ENCODE measurements at regions not wholly inside any gene's neighbourhood (a gene's known extent, or its start where the extent isn't known, plus 50 kb on each side); places are given as distances from the start of the nearest gene placed in this dataset.

DNA sequence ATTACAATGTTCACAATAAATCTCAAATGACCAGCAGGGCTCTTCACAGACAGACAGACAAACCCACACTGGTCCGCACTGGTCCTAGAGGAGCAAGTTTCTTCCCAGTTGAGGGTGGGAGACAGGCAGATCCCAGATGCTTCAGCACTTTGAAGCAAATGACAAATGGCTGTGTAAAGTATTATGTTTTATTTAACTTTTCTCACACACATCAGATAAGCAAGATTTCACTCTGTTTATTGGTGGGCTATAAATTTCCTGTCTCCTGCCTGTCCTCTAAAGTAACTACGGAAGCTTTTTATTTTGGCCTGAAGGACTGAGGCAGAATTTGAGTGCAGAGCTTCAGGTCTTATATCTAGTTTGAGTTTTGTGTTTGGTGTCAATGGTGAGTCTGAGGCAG lies 174.7 kb upstream of the MTNR1B start:
- Histone ChIP-seq H3K27me3 (no peaks in the 10 kb centered on the region), H3K9me3 (no peaks in the 10 kb centered on the region), H3K4me3 (no peak overlapping the region), H3K27ac (no peak overlapping the region), H3K36me3 (no peaks in the 10 kb centered on the region), H3K4me1 (no peaks in the 10 kb centered on the region)
- no peak for DNase-seq
- intact Hi-C loops (cut with DNase I), result no loop called here
- WGBS, 2 donors, result 89 to 92% methylated on average over 2 of the region's 2 CpGs
- TF ChIP-seq, protein P1, sequence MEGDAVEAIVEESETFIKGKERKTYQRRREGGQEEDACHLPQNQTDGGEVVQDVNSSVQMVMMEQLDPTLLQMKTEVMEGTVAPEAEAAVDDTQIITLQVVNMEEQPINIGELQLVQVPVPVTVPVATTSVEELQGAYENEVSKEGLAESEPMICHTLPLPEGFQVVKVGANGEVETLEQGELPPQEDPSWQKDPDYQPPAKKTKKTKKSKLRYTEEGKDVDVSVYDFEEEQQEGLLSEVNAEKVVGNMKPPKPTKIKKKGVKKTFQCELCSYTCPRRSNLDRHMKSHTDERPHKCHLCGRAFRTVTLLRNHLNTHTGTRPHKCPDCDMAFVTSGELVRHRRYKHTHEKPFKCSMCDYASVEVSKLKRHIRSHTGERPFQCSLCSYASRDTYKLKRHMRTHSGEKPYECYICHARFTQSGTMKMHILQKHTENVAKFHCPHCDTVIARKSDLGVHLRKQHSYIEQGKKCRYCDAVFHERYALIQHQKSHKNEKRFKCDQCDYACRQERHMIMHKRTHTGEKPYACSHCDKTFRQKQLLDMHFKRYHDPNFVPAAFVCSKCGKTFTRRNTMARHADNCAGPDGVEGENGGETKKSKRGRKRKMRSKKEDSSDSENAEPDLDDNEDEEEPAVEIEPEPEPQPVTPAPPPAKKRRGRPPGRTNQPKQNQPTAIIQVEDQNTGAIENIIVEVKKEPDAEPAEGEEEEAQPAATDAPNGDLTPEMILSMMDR (IDR thresholded peaks at IDR 0.05), result no peak
- TF ChIP-seq POLR2A (IDR thresholded peaks at IDR 0.05), result no peak

DNA sequence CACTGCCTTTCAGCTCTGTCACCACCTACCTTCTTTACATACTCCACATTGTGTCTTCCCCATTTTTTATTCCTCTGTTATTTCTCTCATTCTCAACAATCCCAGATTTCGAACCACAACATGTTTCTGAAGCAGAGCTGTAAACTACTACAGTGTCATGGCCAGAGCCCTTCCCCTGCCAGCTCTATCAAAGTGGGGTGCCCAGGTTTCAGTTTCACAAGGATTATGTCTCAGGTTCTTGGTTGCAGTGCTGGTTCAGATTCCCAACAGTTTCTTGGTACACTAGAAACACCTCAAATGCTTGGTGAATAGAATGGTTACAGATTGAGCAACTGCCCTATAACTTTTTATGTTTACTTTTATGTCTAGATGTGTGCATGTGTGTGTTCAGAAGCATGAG lies 172.7 kb upstream of the MTNR1B start:
- H3K9me3 ChIP-seq, result no peaks in the 10 kb centered on the region
- TF ChIP-seq POLR2A (IDR thresholded peaks at IDR 0.05), result no peak
- TF ChIP-seq, protein P1 (IDR thresholded peaks at IDR 0.05), result no peak
- H3K36me3 ChIP-seq, result no peaks in the 10 kb centered on the region
- H3K27me3 ChIP-seq, result no peaks in the 10 kb centered on the region
- H3K4me3 ChIP-seq, result no peak overlapping the region
- intact Hi-C loops (cut with DNase I), result no loop called here
- no peak overlapping the region for H3K27ac ChIP-seq
- 62 to 67% methylated on average over 1 of the region's 1 CpG for WGBS, 2 donors
- no peaks in the 10 kb centered on the region for H3K4me1 ChIP-seq
- no peak for DNase-seq

DNA sequence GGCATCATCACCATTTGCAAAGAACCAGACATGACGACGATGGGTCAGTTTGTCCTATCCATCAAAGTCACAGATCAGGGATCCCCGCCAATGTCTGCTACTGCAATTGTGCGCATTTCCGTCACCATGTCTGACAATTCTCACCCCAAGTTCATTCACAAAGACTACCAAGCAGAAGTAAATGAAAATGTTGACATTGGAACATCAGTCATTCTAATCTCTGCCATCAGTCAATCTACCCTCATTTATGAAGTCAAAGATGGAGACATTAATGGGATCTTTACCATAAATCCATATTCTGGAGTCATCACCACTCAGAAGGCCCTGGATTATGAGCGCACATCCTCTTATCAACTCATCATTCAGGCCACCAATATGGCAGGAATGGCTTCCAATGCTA lies 171.6 kb upstream of the MTNR1B start:
- Histone ChIP-seq H3K36me3 (no peaks in the 10 kb centered on the region), H3K9me3 (no peaks in the 10 kb centered on the region), H3K4me1 (no peaks in the 10 kb centered on the region), H3K27ac (no peak overlapping the region), H3K27me3 (no peaks in the 10 kb centered on the region), H3K4me3 (no peak overlapping the region)
- TF ChIP-seq POLR2A (IDR thresholded peaks at IDR 0.05), result no peak
- no peak for DNase-seq
- intact Hi-C loops (cut with DNase I), result no loop called here
- WGBS, 2 donors, result 88 to 90% methylated on average over 6 of the region's 6 CpGs

DNA sequence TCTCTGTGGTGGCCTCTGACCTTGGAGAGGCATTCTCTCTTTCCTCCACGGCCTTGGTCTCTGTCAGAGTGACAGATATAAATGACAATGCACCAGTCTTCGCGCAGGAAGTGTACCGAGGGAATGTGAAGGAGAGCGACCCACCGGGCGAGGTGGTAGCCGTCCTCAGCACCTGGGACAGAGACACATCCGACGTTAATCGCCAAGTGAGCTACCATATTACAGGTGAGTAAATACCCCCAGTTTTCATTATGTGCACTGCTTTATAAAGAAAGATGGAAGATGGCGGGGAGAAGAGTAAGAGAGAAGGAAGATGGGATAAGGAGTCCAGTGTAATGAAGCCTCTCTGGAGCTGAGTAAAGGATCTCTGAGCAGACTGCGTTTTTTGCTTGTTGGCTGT lies 167.8 kb upstream of the MTNR1B start:
- intact Hi-C loops (cut with DNase I), result no loop called here
- H3K9me3 ChIP-seq, result no peaks in the 10 kb centered on the region
- no peaks in the 10 kb centered on the region for H3K27me3 ChIP-seq
- no peaks in the 10 kb centered on the region for H3K36me3 ChIP-seq
- DNase-seq, result no peak
- no peak overlapping the region for H3K4me3 ChIP-seq
- TF ChIP-seq, protein P1 (IDR thresholded peaks at IDR 0.05), result no peak
- no peak for TF ChIP-seq POLR2A (IDR thresholded peaks at IDR 0.05)
- WGBS, 2 donors, result 74 to 80% methylated on average over 12 to 13 of the region's 13 CpGs
- no peak overlapping the region for H3K27ac ChIP-seq
- no peaks in the 10 kb centered on the region for H3K4me1 ChIP-seq

DNA sequence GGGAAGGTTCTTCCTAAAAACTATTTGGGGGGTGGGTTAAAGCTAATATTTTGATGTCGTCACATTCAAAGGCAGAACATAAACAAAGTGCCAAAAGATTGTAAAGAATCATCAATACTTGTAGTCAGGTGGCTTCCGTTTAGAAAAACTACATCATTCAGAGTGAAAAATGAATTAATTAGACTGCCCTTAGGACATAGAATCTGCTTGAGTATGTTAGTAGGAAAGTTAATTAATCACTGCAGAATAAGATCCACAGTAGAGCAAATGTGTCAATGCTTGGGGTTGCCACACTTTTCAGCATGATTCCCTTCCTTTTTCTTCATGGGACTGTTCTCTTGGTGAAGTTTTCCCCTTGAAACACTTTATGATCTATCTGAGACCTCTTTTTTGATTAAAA lies 166.8 kb upstream of the MTNR1B start:
- H3K27ac ChIP-seq, result no peak overlapping the region
- H3K36me3 ChIP-seq, result no peaks in the 10 kb centered on the region
- intact Hi-C loops (cut with DNase I), result no loop called here
- no peak overlapping the region for H3K4me3 ChIP-seq
- DNase-seq, result no peak
- TF ChIP-seq, protein P1 (IDR thresholded peaks at IDR 0.05), result no peak
- 38 to 45% methylated on average over 2 of the region's 2 CpGs for WGBS, 2 donors
- no peaks in the 10 kb centered on the region for H3K27me3 ChIP-seq
- no peaks in the 10 kb centered on the region for H3K9me3 ChIP-seq
- H3K4me1 ChIP-seq, result no peaks in the 10 kb centered on the region

DNA sequence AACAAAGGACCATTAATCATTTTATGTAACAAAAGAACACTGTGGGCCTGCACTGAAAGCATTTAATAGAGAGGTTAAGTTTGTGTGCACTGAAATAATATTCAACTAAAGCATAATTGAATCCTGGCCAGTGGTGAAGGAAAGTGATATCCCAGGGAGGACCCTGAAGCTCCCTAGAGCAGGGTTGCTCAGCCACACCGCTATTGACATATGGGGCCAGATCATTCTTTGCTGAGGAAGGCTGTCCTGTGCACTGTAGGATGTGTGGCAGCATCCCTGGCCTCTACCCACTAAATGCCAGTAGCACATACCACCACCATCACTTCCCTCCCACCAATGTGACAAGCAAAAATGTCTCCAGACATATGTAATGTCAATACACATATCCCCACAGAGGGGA lies 166.1 kb upstream of the MTNR1B start:
- Histone ChIP-seq H3K4me3 (no peak overlapping the region), H3K36me3 (no peaks in the 10 kb centered on the region), H3K9me3 (no peaks in the 10 kb centered on the region), H3K27me3 (no peaks in the 10 kb centered on the region), H3K4me1 (no peaks in the 10 kb centered on the region), H3K27ac (no peak overlapping the region)
- TF ChIP-seq, protein P1 (IDR thresholded peaks at IDR 0.05), result no peak
- TF ChIP-seq POLR2A (IDR thresholded peaks at IDR 0.05), result no peak
- intact Hi-C loops (cut with DNase I), result no loop called here
- 80 to 100% methylated on average over 1 of the region's 1 CpG for WGBS, 2 donors
- DNase-seq, result no peak

Measured in esophagus squamous epithelium (tissue), 5 donors.